ENCODE measurements at regions not wholly inside any gene's neighbourhood (a gene's known extent, or its start where the extent isn't known, plus 50 kb on each side); places are given as distances from the start of the nearest gene placed in this dataset.

DNA sequence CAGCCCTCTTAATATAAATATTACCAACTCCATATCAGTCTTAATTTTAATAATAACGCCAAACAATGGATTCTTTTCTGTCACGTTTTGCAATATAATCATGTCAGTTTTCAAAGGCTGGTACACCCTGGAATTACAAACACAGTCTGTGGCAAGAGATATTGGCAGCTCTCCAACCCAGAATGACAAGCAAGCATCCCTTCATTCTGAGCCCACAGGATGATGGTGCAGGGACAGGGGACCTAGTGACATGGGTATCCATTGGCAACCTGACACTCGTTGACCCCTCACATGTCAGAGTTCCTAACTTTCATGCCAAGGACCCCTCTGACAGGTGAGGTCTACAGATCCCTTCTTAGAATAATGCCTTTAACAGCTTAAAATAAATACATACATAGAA, 154.5 kb upstream of the TSC22D2 start:
- H3K36me3 ChIP-seq (ENCODE audit: low read length), result no peaks in the 10 kb centered on the region
- no peaks in the 10 kb centered on the region for H4K20me1 ChIP-seq (ENCODE audit: low read depth, low read length)
- no peaks in the 10 kb centered on the region for H3F3A ChIP-seq (ENCODE audit: insufficient read depth)
- no peak overlapping the region for H3K9ac ChIP-seq (ENCODE audit: low read length)
- 0 out of 2 replicates have a peak, but pooled peaks cover 2% of the 10 kb centered on the region for H3K27me3 ChIP-seq (ENCODE audit: low read length)
- H3K27ac ChIP-seq (ENCODE audit: low read depth, low read length), result no peak overlapping the region
- no peaks in the 10 kb centered on the region for H3K79me2 ChIP-seq (ENCODE audit: insufficient read depth, low read length)
- no peak overlapping the region for H3K4me3 ChIP-seq (ENCODE audit: insufficient read depth, low read length, poor library complexity, severe bottlenecking)
- TF ChIP-seq, protein P1, sequence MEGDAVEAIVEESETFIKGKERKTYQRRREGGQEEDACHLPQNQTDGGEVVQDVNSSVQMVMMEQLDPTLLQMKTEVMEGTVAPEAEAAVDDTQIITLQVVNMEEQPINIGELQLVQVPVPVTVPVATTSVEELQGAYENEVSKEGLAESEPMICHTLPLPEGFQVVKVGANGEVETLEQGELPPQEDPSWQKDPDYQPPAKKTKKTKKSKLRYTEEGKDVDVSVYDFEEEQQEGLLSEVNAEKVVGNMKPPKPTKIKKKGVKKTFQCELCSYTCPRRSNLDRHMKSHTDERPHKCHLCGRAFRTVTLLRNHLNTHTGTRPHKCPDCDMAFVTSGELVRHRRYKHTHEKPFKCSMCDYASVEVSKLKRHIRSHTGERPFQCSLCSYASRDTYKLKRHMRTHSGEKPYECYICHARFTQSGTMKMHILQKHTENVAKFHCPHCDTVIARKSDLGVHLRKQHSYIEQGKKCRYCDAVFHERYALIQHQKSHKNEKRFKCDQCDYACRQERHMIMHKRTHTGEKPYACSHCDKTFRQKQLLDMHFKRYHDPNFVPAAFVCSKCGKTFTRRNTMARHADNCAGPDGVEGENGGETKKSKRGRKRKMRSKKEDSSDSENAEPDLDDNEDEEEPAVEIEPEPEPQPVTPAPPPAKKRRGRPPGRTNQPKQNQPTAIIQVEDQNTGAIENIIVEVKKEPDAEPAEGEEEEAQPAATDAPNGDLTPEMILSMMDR (IDR thresholded peaks at IDR 0.05; ENCODE audit: insufficient read depth, low read length, poor library complexity, severe bottlenecking), result no peak
- no peak for TF ChIP-seq EZH2phosphoT487 (conservative IDR thresholded peaks at IDR 0.05; ENCODE audit: low read length)
- no peaks in the 10 kb centered on the region for H3K9me2 ChIP-seq (replicated peaks; ENCODE audit: insufficient read depth, low read length)
- H2AFZ ChIP-seq (ENCODE audit: low read depth, low read length, severe bottlenecking), result no peak overlapping the region
- H3K4me2 ChIP-seq (ENCODE audit: low read depth, low read length, poor library complexity, severe bottlenecking), result no peak overlapping the region
- H3K9me3 ChIP-seq (ENCODE audit: insufficient read depth, low read length), result no peaks in the 10 kb centered on the region

DNA sequence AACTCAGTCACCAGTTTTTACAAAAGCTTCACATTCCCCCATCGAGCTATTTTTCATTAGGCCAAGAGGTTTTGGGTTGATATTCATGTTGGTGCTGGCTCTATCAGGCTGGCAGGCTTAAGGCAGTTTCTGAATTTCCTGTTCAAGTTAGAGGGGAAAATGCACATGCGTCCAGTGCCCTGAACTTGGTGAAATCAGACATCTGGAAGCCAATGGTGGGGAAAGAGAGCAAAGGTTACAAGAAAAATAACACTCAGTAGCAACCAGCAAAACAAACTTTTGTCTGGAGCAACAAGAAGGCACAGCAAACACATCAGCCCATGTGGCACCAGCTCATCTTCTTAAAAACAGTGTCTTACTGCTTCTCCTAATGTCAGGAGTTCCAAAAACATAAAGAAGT, 155.6 kb upstream of the TSC22D2 start:
- Histone ChIP-seq H3K36me3 (ENCODE audit: low read length) (no peaks in the 10 kb centered on the region), H3K27me3 (ENCODE audit: low read length) (0 out of 2 replicates have a peak, but pooled peaks cover 2% of the 10 kb centered on the region), H3F3A (ENCODE audit: insufficient read depth) (no peaks in the 10 kb centered on the region), H2AFZ (ENCODE audit: low read depth, low read length, severe bottlenecking) (no peak overlapping the region), H3K9me2 (replicated peaks; ENCODE audit: insufficient read depth, low read length) (no peaks in the 10 kb centered on the region), H3K9me3 (ENCODE audit: insufficient read depth, low read length) (no peaks in the 10 kb centered on the region), H3K9ac (ENCODE audit: low read length) (no peak overlapping the region), H3K27ac (ENCODE audit: low read depth, low read length) (no peak overlapping the region), H3K4me2 (ENCODE audit: low read depth, low read length, poor library complexity, severe bottlenecking) (no peak overlapping the region), H3K79me2 (ENCODE audit: insufficient read depth, low read length) (no peaks in the 10 kb centered on the region), H4K20me1 (ENCODE audit: low read depth, low read length) (no peaks in the 10 kb centered on the region), H3K4me3 (ENCODE audit: insufficient read depth, low read length, poor library complexity, severe bottlenecking) (no peak overlapping the region)
- TF ChIP-seq EZH2phosphoT487 (conservative IDR thresholded peaks at IDR 0.05; ENCODE audit: low read length), result no peak
- TF ChIP-seq, protein P1 (IDR thresholded peaks at IDR 0.05; ENCODE audit: insufficient read depth, low read length, poor library complexity, severe bottlenecking), result no peak

DNA sequence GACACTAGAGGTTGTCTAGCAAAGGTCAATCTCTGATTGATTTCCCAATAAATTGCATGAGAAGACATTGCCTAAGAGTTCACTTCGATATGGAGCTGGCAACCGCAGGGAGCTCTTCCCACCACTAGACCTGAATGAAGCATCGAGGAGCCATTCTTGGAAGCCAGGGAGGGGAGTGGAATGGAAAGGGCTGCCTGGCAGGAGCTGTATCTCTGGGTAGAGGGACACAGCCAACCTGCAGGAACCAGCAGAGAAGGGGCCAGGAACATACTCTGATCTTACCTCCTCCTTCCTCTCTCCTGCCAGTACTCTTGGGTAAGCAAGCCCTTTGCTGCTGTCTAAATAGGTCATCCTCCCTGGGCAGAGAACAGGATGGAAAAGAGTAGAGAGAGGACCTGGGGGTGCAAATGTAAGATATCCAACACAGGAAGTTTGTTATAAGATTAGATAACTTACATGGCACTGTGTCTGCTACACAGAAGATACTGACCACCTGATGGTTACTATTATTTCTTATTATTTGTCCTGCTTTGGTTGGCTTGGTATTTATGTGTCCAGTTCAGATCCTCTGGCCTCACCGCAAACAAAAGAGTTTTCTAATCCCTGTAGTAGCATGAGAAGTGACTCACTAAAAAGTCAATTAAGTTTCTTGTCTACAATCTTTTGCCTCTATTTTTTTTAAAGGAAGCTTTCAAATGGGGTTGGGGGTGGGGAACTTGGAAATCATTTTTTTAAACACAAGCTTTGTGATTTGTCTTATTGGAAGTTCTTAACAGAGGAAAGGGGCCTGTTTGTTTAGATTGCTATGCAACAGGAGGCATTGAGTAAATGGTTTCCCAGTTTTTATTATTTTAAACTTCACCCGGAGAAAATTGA, 156.7 kb upstream of the TSC22D2 start:
- Histone ChIP-seq H3K9me2 (replicated peaks; ENCODE audit: insufficient read depth, low read length) (no peaks in the 10 kb centered on the region), H3K27me3 (ENCODE audit: low read length) (0 out of 2 replicates have a peak, but pooled peaks cover 2% of the 10 kb centered on the region), H3K27ac (ENCODE audit: low read depth, low read length) (no peak overlapping the region), H2AFZ (ENCODE audit: low read depth, low read length, severe bottlenecking) (no peak overlapping the region), H3K4me3 (ENCODE audit: insufficient read depth, low read length, poor library complexity, severe bottlenecking) (no peak overlapping the region), H3K9me3 (ENCODE audit: insufficient read depth, low read length) (no peaks in the 10 kb centered on the region), H3F3A (ENCODE audit: insufficient read depth) (no peaks in the 10 kb centered on the region), H4K20me1 (ENCODE audit: low read depth, low read length) (no peaks in the 10 kb centered on the region), H3K79me2 (ENCODE audit: insufficient read depth, low read length) (no peaks in the 10 kb centered on the region), H3K4me2 (ENCODE audit: low read depth, low read length, poor library complexity, severe bottlenecking) (no peak overlapping the region), H3K36me3 (ENCODE audit: low read length) (no peaks in the 10 kb centered on the region), H3K9ac (ENCODE audit: low read length) (no peak overlapping the region)
- TF ChIP-seq, protein P1 (IDR thresholded peaks at IDR 0.05; ENCODE audit: insufficient read depth, low read length, poor library complexity, severe bottlenecking), result no peak
